IMR-90 (cell line): ENCODE measurements at regions not wholly inside any gene's neighbourhood (a gene's known extent, or its start where the extent isn't known, plus 50 kb on each side); places are given as distances from the start of the nearest gene placed in this dataset.

Experiments
- ATAC-seq: fragments of 200-7000 bp; cut with Tn5 transposase; 2 replicates; pipeline ENCODE4 v1.9.1; 2020; ENCODE audit warnings: low read depth, mild to moderate bottlenecking, moderate library complexity
- BruUV-seq: library from RNA; stranded (reverse); fragments of 400-500 nt; replicated peaks from 2 replicates; lab custom pipeline; 2021; lab: Mats Ljungman, UMichigan
- CTCF ChIA-PET: fragments of 300-600 bp; formaldehyde crosslinking; extraction: SDS; loops from one replicate; lab custom pipeline; 2021; ENCODE audit warnings: antibody characterized with exemption; lab: Yijun Ruan, JAX
- POLR2A ChIA-PET: fragments of 300-600 bp; sonication (Branson Sonifier 250); formaldehyde crosslinking; loops from one replicate; lab custom pipeline; 2022; ENCODE audit warnings: antibody characterized with exemption; ENCODE audit not compliant: unreplicated experiment; lab: Charles Lee
- DNase-seq: peaks from one replicate; pipeline ENCODE4 v3.0.0; 2013
- H2AFZ ChIP-seq: replicated peaks from 2 replicates; pipeline ENCODE3; 2013; ENCODE audit warnings: low read length, mild to moderate bottlenecking; ENCODE audit not compliant: poor library complexity
- H2AK5ac ChIP-seq: 2 replicates; pipeline ENCODE4 v1.6.1; 2013; ENCODE audit warnings: low read depth, low read length, inconsistent platforms
- H2AK9ac ChIP-seq: replicated peaks from 2 replicates; pipeline ENCODE3; 2013; ENCODE audit warnings: mild to moderate bottlenecking, low read depth, low read length, moderate library complexity; ENCODE audit not compliant: poor library complexity
- H2BK120ac ChIP-seq: 2 replicates; pipeline ENCODE4 v1.6.1; 2013; ENCODE audit warnings: low read depth, low read length, inconsistent platforms
- H2BK15ac ChIP-seq: 3 replicates; pipeline ENCODE4 v1.6.1; 2013; ENCODE audit warnings: low read depth, low read length, inconsistent platforms
- H2BK20ac ChIP-seq: 2 replicates; pipeline ENCODE4 v1.6.1; 2013; ENCODE audit warnings: low read depth, mild to moderate bottlenecking, inconsistent platforms, low read length, moderate library complexity
- H2BK5ac ChIP-seq: 2 replicates; pipeline ENCODE4 v1.6.1; 2013; ENCODE audit warnings: mild to moderate bottlenecking, low read depth, low read length, inconsistent platforms; ENCODE audit not compliant: poor library complexity, severe bottlenecking
- H3K14ac ChIP-seq: replicated peaks from 2 replicates; pipeline ENCODE4 v1.6.1; 2013; ENCODE audit warnings: low read depth, low read length, inconsistent platforms
- H3K18ac ChIP-seq: 2 replicates; pipeline ENCODE4 v1.6.1; 2013; ENCODE audit warnings: low read depth, low read length, control low read depth
- H3K23ac ChIP-seq: 2 replicates; pipeline ENCODE4 v1.6.1; 2013; ENCODE audit warnings: low read depth, low read length, inconsistent platforms
- H3K27ac ChIP-seq: 2 replicates; pipeline ENCODE4 v1.5.1; 2013; ENCODE audit warnings: mild to moderate bottlenecking, control low read depth, low read length; ENCODE audit not compliant: insufficient read depth
- H3K27me3 ChIP-seq: 2 replicates; pipeline ENCODE4 v1.6.1; 2013; ENCODE audit warnings: low read length; ENCODE audit not compliant: control insufficient read depth, insufficient read depth
- H3K36me3 ChIP-seq: 2 replicates; pipeline ENCODE4 v1.6.1; 2013; ENCODE audit warnings: low read length, mixed read lengths; ENCODE audit not compliant: control insufficient read depth, insufficient read depth
- H3K4ac ChIP-seq: 2 replicates; pipeline ENCODE4 v1.6.1; 2013; ENCODE audit warnings: low read depth, low read length, inconsistent platforms
- H3K4me1 ChIP-seq: 2 replicates; pipeline ENCODE4 v1.6.1; 2013; ENCODE audit warnings: low read length, mixed read lengths; ENCODE audit not compliant: control insufficient read depth, insufficient read depth
- H3K4me2 ChIP-seq: 2 replicates; pipeline ENCODE4 v1.6.1; 2013; ENCODE audit warnings: low read depth, mild to moderate bottlenecking, control low read depth, low read length, moderate library complexity
- H3K4me3 ChIP-seq: 2 replicates; pipeline ENCODE4 v1.5.1; 2013; ENCODE audit warnings: low read depth, mild to moderate bottlenecking, control low read depth, low read length, moderate library complexity; ENCODE audit not compliant: insufficient read depth
- H3K56ac ChIP-seq: 2 replicates; pipeline ENCODE4 v1.6.1; 2013; ENCODE audit warnings: low read length, inconsistent platforms; ENCODE audit not compliant: insufficient read depth; ENCODE audit errors: extremely low read depth
- H3K79me1 ChIP-seq, 2 experiments: 2 replicates each; pipeline ENCODE4 v1.6.1; 2013; ENCODE audit warnings: low read length in 2 of 2, inconsistent platforms in 1 of 2, low read depth in 1 of 2
- H3K9ac ChIP-seq: 2 replicates; pipeline ENCODE4 v1.6.1; 2013; ENCODE audit warnings: low read depth, low read length, control low read depth
- H3K9me1 ChIP-seq: 2 replicates; pipeline ENCODE4 v1.6.1; 2013; ENCODE audit warnings: low read length, inconsistent platforms; ENCODE audit not compliant: insufficient read depth
- H3K9me3 ChIP-seq: 2 replicates; pipeline ENCODE4 v1.6.1; 2013; ENCODE audit warnings: low read length; ENCODE audit not compliant: control insufficient read depth, insufficient read depth
- H4K20me1 ChIP-seq: 2 replicates; pipeline ENCODE4 v1.6.1; 2013; ENCODE audit warnings: low read length, inconsistent platforms; ENCODE audit not compliant: insufficient read depth
- H4K5ac ChIP-seq: 2 replicates; pipeline ENCODE4 v1.6.1; 2013; ENCODE audit warnings: mild to moderate bottlenecking, low read depth, low read length, control low read depth
- H4K8ac ChIP-seq, 2 experiments: 2 replicates each; pipeline ENCODE4 v1.6.1; 2013; ENCODE audit warnings: low read depth in 2 of 2, low read length in 2 of 2, control low read depth in 1 of 2, inconsistent platforms in 1 of 2
- H4K91ac ChIP-seq: 2 replicates; pipeline ENCODE4 v1.6.1; 2013; ENCODE audit warnings: low read depth, low read length, inconsistent platforms; ENCODE audit not compliant: insufficient read depth
- BHLHE40 ChIP-seq: fragments of 150-350 bp; IDR thresholded peaks from 2 replicates; pipeline ENCODE4 v1.6.1; 2016; ENCODE audit warnings: mild to moderate bottlenecking, low read depth, low read length
- MAFK ChIP-seq: IDR thresholded peaks from 2 replicates; pipeline ENCODE4 v1.6.1; 2012; ENCODE audit warnings: low read depth, low read length, improper control_type of control experiment
- WGBS, 2 experiments: methylation state at CpG; one replicate each; pipeline versions ENCODE4 v1.1.5 to v1.1.7; 2013; ENCODE audit warnings: missing lambda C conversion rate in 2 of 2; ENCODE audit not compliant: insufficient read length in 1 of 2; ENCODE audit errors: extremely low coverage in 2 of 2; 5-methylcytosine and 5-hydroxymethylcytosine counted together
- dilution Hi-C: fragments of 300-500 bp; cut with HindIII; formaldehyde crosslinking; loops from one replicate; pipeline ENCODE4 v1.14.3; 2018; ENCODE audit warnings: low sequenced_read_pairs; ENCODE audit not compliant: unreplicated experiment
- in situ Hi-C: fragments of 300-500 bp; cut with MboI; formaldehyde crosslinking; loops from 3 replicates; pipeline ENCODE4 v1.14.3; 2019; ENCODE audit warnings: low sequenced_read_pairs, inconsistent platforms, mixed read lengths
- intact Hi-C: fragments of 100-400 bp; cut with micrococcal nuclease; formaldehyde crosslinking; loops from 2 replicates; pipeline ENCODE4 v1.10.0; 2022

GRCh38 chr1:58949551-58950220, 165.8 kb upstream of the JUN start:
- Histone ChIP-seq H2AK9ac (no peak overlapping the region), H3K27me3 (no peaks in the 10 kb centered on the region), H4K20me1 (no peaks in the 10 kb centered on the region), H3K4me1 (no peaks in the 10 kb centered on the region), H2AK5ac (no peak overlapping the region), H2BK15ac (no peak overlapping the region), H4K5ac (no peak overlapping the region), H3K27ac (no peak overlapping the region), H3K4ac (no peak overlapping the region), H3K36me3 (no peaks in the 10 kb centered on the region), H3K4me3 (no peak overlapping the region), H3K4me2 (no peak overlapping the region), H4K91ac (no peak overlapping the region), H3K18ac (no peak overlapping the region), H3K9ac (no peak overlapping the region), H4K8ac (no peak overlapping the region), H3K14ac (no peak overlapping the region), H2BK5ac (no peak overlapping the region), H3K9me3 (no peaks in the 10 kb centered on the region), H3K79me1 (no peaks in the 10 kb centered on the region), H2BK120ac (no peak overlapping the region), H3K56ac (no peak overlapping the region), H3K9me1 (no peaks in the 10 kb centered on the region), H2AFZ (no peak overlapping the region), H2BK20ac (0 out of 2 replicates have a peak overlapping the region, but pooled peaks have one; percentile 16), H3K23ac (no peak overlapping the region)
- dilution Hi-C loops (no loop called here), in situ Hi-C loops (no loop called here), intact Hi-C loops (no loop called here)
- no TSS peak for BruUV-seq
- ATAC-seq (no peak), DNase-seq (no peak)
- CTCF ChIA-PET = interaction anchor here (1.0 kb wide), 1 partner anchor 9 kb away, joined by 3 read pairs; no protein-coding TSS in a partner anchor
- TF ChIP-seq BHLHE40 (no peak), MAFK (peak; percentile 33)
- POLR2A ChIA-PET = no interaction called here
- WGBS, 2 experiments = no CpG with 5 or more reads among the region's 3 CpGs
